Stimulated activated CD8-positive, alpha-beta memory T cell treated with anti-CD3 and anti-CD28 coated beads, Interleukin-15, amount 100 ng/mL, for 24 hours (primary cell): ENCODE measurements at regions not wholly inside any gene's neighbourhood (a gene's known extent, or its start where the extent isn't known, plus 50 kb on each side); places are given as distances from the start of the nearest gene placed in this dataset.
"Not testable (repeated sequence)": the region's sequence is repeated elsewhere in the genome, so short reads cannot be mapped to it uniquely, and the experiment has no call there.

ENCODE experiments used
- DNase-seq: peaks from one replicate; pipeline ENCODE4 v3.0.0-alpha.2; 2020; ENCODE audit warnings: low read depth

GRCh38 chr14:30266290-30266689, 292.7 kb upstream of the G2E3 start:
- no peak for DNase-seq

- no peak for DNase-seq
These were observed 291.8 kb upstream of the G2E3 start for GRCh38 chr14:30267141-30267540.

GRCh38 chr14:30270200-30271161, 288.5 kb upstream of the G2E3 start:
- peak; percentile 15 for DNase-seq

GRCh38 chr14:30271811-30272323, 287.1 kb upstream of the G2E3 start:
- no peak for DNase-seq

GRCh38 chr14:30272848-30273832, 285.8 kb upstream of the G2E3 start:
- DNase-seq, result no peak

- DNase-seq, result no peak
These were observed 283.4 kb upstream of the G2E3 start for GRCh38 chr14:30275604-30276003.

- DNase-seq, result no peak
These were observed 281.7 kb upstream of the G2E3 start for GRCh38 chr14:30277268-30277667.

GRCh38 chr14:30278856-30279255, 280.1 kb upstream of the G2E3 start:
- DNase-seq, result not testable (repeated sequence)

GRCh38 chr14:30283822-30284446, 275.0 kb upstream of the G2E3 start:
- DNase-seq, result no peak

GRCh38 chr14:30284808-30285207, 274.1 kb upstream of the G2E3 start:
- DNase-seq, result no peak

- DNase-seq, result no peak
These were observed 271.1 kb upstream of the G2E3 start for GRCh38 chr14:30287579-30288445.

GRCh38 chr14:30290001-30290400, 269.0 kb upstream of the G2E3 start:
- no peak for DNase-seq

- no peak for DNase-seq
These were observed 267.7 kb upstream of the G2E3 start for GRCh38 chr14:30291216-30291615.

GRCh38 chr14:30292541-30292940, 266.4 kb upstream of the G2E3 start:
- no peak for DNase-seq

- no peak for DNase-seq
These were observed 263.0 kb upstream of the G2E3 start for GRCh38 chr14:30295980-30296379.

- DNase-seq, result no peak
These were observed 262.0 kb upstream of the G2E3 start for GRCh38 chr14:30296931-30297405.

- DNase-seq, result no peak
These were observed 260.8 kb upstream of the G2E3 start for GRCh38 chr14:30297876-30298795.

- DNase-seq, result no peak
These were observed 259.0 kb upstream of the G2E3 start for GRCh38 chr14:30299915-30300314.

GRCh38 chr14:30303350-30303749, 255.6 kb upstream of the G2E3 start:
- DNase-seq, result no peak

- no peak for DNase-seq
These were observed 253.6 kb upstream of the G2E3 start for GRCh38 chr14:30305346-30305745.
